H9 (cell line): ENCODE measurements at regions not wholly inside any gene's neighbourhood (a gene's known extent, or its start where the extent isn't known, plus 50 kb on each side); places are given as distances from the start of the nearest gene placed in this dataset.
"Not testable (repeated sequence)": the region's sequence is repeated elsewhere in the genome, so short reads cannot be mapped to it uniquely, and the experiment has no call there.

Experiments used
- DNase-seq: peaks from one replicate; pipeline ENCODE4 v3.0.0-alpha.2; 2017
- H2AFZ ChIP-seq: one replicate; pipeline ENCODE4 v1.6.1; 2013; ENCODE audit warnings: mild to moderate bottlenecking, low read length, control low read depth, moderate library complexity
- H2AK5ac ChIP-seq: 2 replicates; pipeline ENCODE4 v1.6.1; 2013; ENCODE audit warnings: low read length, control low read depth, mixed read lengths; ENCODE audit not compliant: insufficient read length
- H2BK120ac ChIP-seq: one replicate; pipeline ENCODE4 v1.6.1; 2013; ENCODE audit warnings: low read depth, mild to moderate bottlenecking, low read length, control low read depth, inconsistent platforms; ENCODE audit not compliant: poor library complexity, severe bottlenecking
- H2BK12ac ChIP-seq: 2 replicates; pipeline ENCODE4 v1.6.1; 2013; ENCODE audit warnings: low read length, control low read depth, mixed read lengths, low read depth; ENCODE audit not compliant: insufficient read length
- H2BK15ac ChIP-seq: 2 replicates; pipeline ENCODE4 v1.6.1; 2013; ENCODE audit warnings: low read depth, low read length, control low read depth
- H2BK20ac ChIP-seq: one replicate; pipeline ENCODE4 v1.6.1; 2013; ENCODE audit warnings: low read depth, mild to moderate bottlenecking, low read length, control low read depth, inconsistent platforms; ENCODE audit not compliant: poor library complexity, severe bottlenecking
- H2BK5ac ChIP-seq: 2 replicates; pipeline ENCODE4 v1.6.1; 2013; ENCODE audit warnings: low read length, control low read depth, mixed read lengths; ENCODE audit not compliant: insufficient read length
- H3K14ac ChIP-seq: 2 replicates; pipeline ENCODE4 v1.6.1; 2013; ENCODE audit warnings: low read length, control low read depth; ENCODE audit not compliant: insufficient read depth
- H3K18ac ChIP-seq: 2 replicates; pipeline ENCODE4 v1.6.1; 2013; ENCODE audit warnings: low read depth, mild to moderate bottlenecking, mixed read lengths, low read length, control low read depth; ENCODE audit not compliant: insufficient read length
- H3K23ac ChIP-seq: 2 replicates; pipeline ENCODE4 v1.6.1; 2013; ENCODE audit warnings: low read length, control low read depth, mixed read lengths, low read depth; ENCODE audit not compliant: insufficient read length
- H3K23me2 ChIP-seq: 2 replicates; pipeline ENCODE4 v1.6.1; 2013; ENCODE audit warnings: low read depth, mild to moderate bottlenecking, mixed read lengths, low read length, control low read depth; ENCODE audit not compliant: insufficient read length, poor library complexity, severe bottlenecking
- H3K27ac ChIP-seq: 2 replicates; pipeline ENCODE4 v1.5.1; 2013; ENCODE audit warnings: low read length, control low read depth, mixed read lengths, low read depth; ENCODE audit not compliant: insufficient read length
- H3K27me3 ChIP-seq: 2 replicates; pipeline ENCODE4 v1.6.1; 2013; ENCODE audit warnings: low read length, control low read depth, inconsistent platforms; ENCODE audit not compliant: insufficient read depth
- H3K4ac ChIP-seq: 2 replicates; pipeline ENCODE4 v1.6.1; 2013; ENCODE audit warnings: low read depth, mild to moderate bottlenecking, control low read depth, inconsistent platforms, low read length, moderate library complexity
- H3K4me1 ChIP-seq: 2 replicates; pipeline ENCODE4 v1.6.1; 2013; ENCODE audit warnings: low read length, control low read depth, inconsistent platforms; ENCODE audit not compliant: insufficient read depth
- H3K4me2 ChIP-seq: 2 replicates; pipeline ENCODE4 v1.6.1; 2013; ENCODE audit warnings: low read length, control low read depth, mixed read lengths; ENCODE audit not compliant: insufficient read length, insufficient read depth
- H3K56ac ChIP-seq: 2 replicates; pipeline ENCODE4 v1.6.1; 2013; ENCODE audit warnings: low read depth, mild to moderate bottlenecking, mixed read lengths, low read length, control low read depth; ENCODE audit not compliant: insufficient read length
- H3K79me1 ChIP-seq: 2 replicates; pipeline ENCODE4 v1.6.1; 2013; ENCODE audit warnings: low read depth, mild to moderate bottlenecking, moderate library complexity, low read length, control low read depth, inconsistent platforms; ENCODE audit not compliant: insufficient read depth, poor library complexity, severe bottlenecking
- H3K79me2 ChIP-seq: 2 replicates; pipeline ENCODE4 v1.6.1; 2013; ENCODE audit warnings: low read length, control low read depth, inconsistent platforms; ENCODE audit not compliant: insufficient read depth
- H3K9ac ChIP-seq: 2 replicates; pipeline ENCODE4 v1.6.1; 2013; ENCODE audit warnings: low read length, control low read depth, mixed read lengths; ENCODE audit not compliant: insufficient read length; ENCODE audit errors: extremely low read depth
- H3K9me3 ChIP-seq: one replicate; pipeline ENCODE4 v1.6.1; 2013; ENCODE audit warnings: low read depth, low read length, inconsistent platforms; ENCODE audit not compliant: control insufficient read depth
- H3T11ph ChIP-seq: one replicate; pipeline ENCODE4 v1.6.1; 2013; ENCODE audit warnings: mild to moderate bottlenecking, low read length, control low read depth, inconsistent platforms
- H4K20me1 ChIP-seq: one replicate; pipeline ENCODE4 v1.6.1; 2013; ENCODE audit not compliant: control insufficient read depth, insufficient read length, insufficient read depth
- H4K5ac ChIP-seq: 2 replicates; pipeline ENCODE4 v1.6.1; 2013; ENCODE audit warnings: low read depth, mild to moderate bottlenecking, mixed read lengths, low read length, control low read depth; ENCODE audit not compliant: insufficient read length
- H4K8ac ChIP-seq: replicated peaks from 2 replicates; pipeline ENCODE4 v1.6.1; 2013; ENCODE audit warnings: low read length, control low read depth, mixed read lengths, low read depth; ENCODE audit not compliant: insufficient read length
- H4K91ac ChIP-seq: 2 replicates; pipeline ENCODE4 v1.6.1; 2013; ENCODE audit warnings: low read depth, mild to moderate bottlenecking, moderate library complexity, mixed read lengths, low read length, control low read depth; ENCODE audit not compliant: insufficient read length
- H3K27ac Mint-ChIP-seq, 3 experiments: 2 replicates in 2 of 3; 3 replicates in 1 of 3; pipeline ENCODE4 v1.8.0; 2020 to 2021; ENCODE audit warnings: mixed read lengths in 3 of 3, mild to moderate bottlenecking in 1 of 3, moderate library complexity in 1 of 3
- H3K27me3 Mint-ChIP-seq: 2 replicates; pipeline ENCODE4 v1.8.0; 2021; ENCODE audit warnings: low read depth, mild to moderate bottlenecking, moderate library complexity, mixed read lengths
- H3K36me3 Mint-ChIP-seq, 3 experiments: 2 replicates in 2 of 3; 3 replicates in 1 of 3; pipeline ENCODE4 v1.8.0; 2020 to 2021; ENCODE audit warnings: low read depth in 3 of 3, mixed read lengths in 3 of 3; ENCODE audit not compliant: insufficient read depth in 1 of 3
- H3K4me1 Mint-ChIP-seq, 2 experiments: 2 replicates each; pipeline ENCODE4 v1.8.0; 2020; ENCODE audit warnings: mixed read lengths in 2 of 2
- H3K4me3 Mint-ChIP-seq, 2 experiments: 2 replicates in 1 of 2; 3 replicates in 1 of 2; pipeline ENCODE4 v1.8.0; 2020 to 2021; ENCODE audit warnings: mild to moderate bottlenecking in 2 of 2, mixed read lengths in 2 of 2, moderate library complexity in 1 of 2
- H3K9me3 Mint-ChIP-seq, 2 experiments: 2 replicates in 1 of 2; 3 replicates in 1 of 2; pipeline ENCODE4 v1.8.0; 2020; ENCODE audit warnings: mild to moderate bottlenecking in 2 of 2, mixed read lengths in 2 of 2, moderate library complexity in 1 of 2
- CTCF ChIP-seq: fragments of 200-600 bp; sonication (generic); conservative IDR thresholded peaks from 3 replicates; pipeline ENCODE4 v1.8.0; 2021; ENCODE audit warnings: antibody characterized with exemption, mild to moderate bottlenecking
- WGBS: extraction: QIAGEN DNeasy Blood & Tissue Kit; methylation state at CpG from one replicate; pipeline ENCODE4 v1.1.7; 2013; ENCODE audit warnings: missing lambda C conversion rate, low lambda C conversion rate, mixed read lengths; ENCODE audit not compliant: insufficient read length; ENCODE audit errors: extremely low coverage; 5-methylcytosine and 5-hydroxymethylcytosine counted together

GRCh38 chr5:120146787-120147186, 317.3 kb upstream of the PRR16 start:
- no peak overlapping the region for H3K4me2 ChIP-seq
- H3K27me3 Mint-ChIP-seq, result no peaks in the 10 kb centered on the region; the same call in none of the 2 replicates
- no peaks in the 10 kb centered on the region for H4K20me1 ChIP-seq
- H3K4me3 Mint-ChIP-seq, result no peak overlapping the region
- DNase-seq, result no peak
- H3K9me3 Mint-ChIP-seq, result peaks cover 23 to 30% of the 10 kb centered on the region in 2 experiments
- H3K4ac ChIP-seq, result no peak overlapping the region
- no peak overlapping the region for H3K18ac ChIP-seq
- no peak overlapping the region for H2AK5ac ChIP-seq
- no peaks in the 10 kb centered on the region for H3K79me1 ChIP-seq
- H4K5ac ChIP-seq, result no peak overlapping the region
- H3K56ac ChIP-seq, result no peak overlapping the region
- TF ChIP-seq CTCF, result no peak
- H3K23me2 ChIP-seq, result no peaks in the 10 kb centered on the region
- H3K27ac ChIP-seq, result no peak overlapping the region
- no peak overlapping the region for H3K9ac ChIP-seq
- no peaks in the 10 kb centered on the region for H3K4me1 Mint-ChIP-seq
- no peak overlapping the region for H2BK20ac ChIP-seq
- H2BK15ac ChIP-seq, result no peak overlapping the region
- WGBS, result no CpG with 5 or more reads among the region's 1 CpG
- no peaks in the 10 kb centered on the region for H3K9me3 ChIP-seq
- H3K79me2 ChIP-seq, result no peaks in the 10 kb centered on the region
- H3K27ac Mint-ChIP-seq, result no peak overlapping the region
- no peak overlapping the region for H3K14ac ChIP-seq
- H4K91ac ChIP-seq, result no peak overlapping the region
- no peaks in the 10 kb centered on the region for H3K27me3 ChIP-seq
- no peak overlapping the region for H3K23ac ChIP-seq
- H3K36me3 Mint-ChIP-seq, result peaks cover 9 to 31% (median 9%) of the 10 kb centered on the region in 3 experiments; a peak in 6 of 7 replicates
- no peaks in the 10 kb centered on the region for H3K4me1 ChIP-seq
- H3T11ph ChIP-seq, result no peak overlapping the region
- H2BK5ac ChIP-seq, result no peak overlapping the region
- no peak overlapping the region for H4K8ac ChIP-seq
- no peak overlapping the region for H2BK120ac ChIP-seq
- H2AFZ ChIP-seq, result no peak overlapping the region
- no peak overlapping the region for H2BK12ac ChIP-seq

- not testable (repeated sequence) for H3K27ac Mint-ChIP-seq, H4K91ac ChIP-seq, H3K4ac ChIP-seq, H3K79me2 ChIP-seq, DNase-seq, H3K79me1 ChIP-seq, H2BK12ac ChIP-seq, H2BK5ac ChIP-seq, H3K27ac ChIP-seq, H3K27me3 Mint-ChIP-seq, H3K4me2 ChIP-seq, H3K23ac ChIP-seq, H3K23me2 ChIP-seq, H2BK15ac ChIP-seq, H2BK120ac ChIP-seq, H2AFZ ChIP-seq, H3K9me3 ChIP-seq, H4K5ac ChIP-seq, H3K9ac ChIP-seq, H3K4me1 ChIP-seq, H3K27me3 ChIP-seq, H3K18ac ChIP-seq, H3K14ac ChIP-seq, H4K20me1 ChIP-seq, H4K8ac ChIP-seq, H3K56ac ChIP-seq, H3K4me3 Mint-ChIP-seq, H2AK5ac ChIP-seq, H3K4me1 Mint-ChIP-seq, H3T11ph ChIP-seq, H2BK20ac ChIP-seq
- H3K36me3 Mint-ChIP-seq, result peaks cover 9 to 31% (median 9%) of the 10 kb centered on the region in 3 experiments; a peak in 6 of 7 replicates
- peaks cover 23 to 30% of the 10 kb centered on the region in 2 experiments for H3K9me3 Mint-ChIP-seq
- WGBS, result no CpG with 5 or more reads among the region's 23 CpGs
These were observed 316.2 kb upstream of the PRR16 start for GRCh38 chr5:120147911-120148310.
